OCI-LY7 (cell line): ENCODE measurements at regions not wholly inside any gene's neighbourhood (a gene's known extent, or its start where the extent isn't known, plus 50 kb on each side); places are given as distances from the start of the nearest gene placed in this dataset.

Source experiments
- BruUV-seq: library from RNA; stranded (reverse); fragments of 400-500 nt; replicated peaks from 2 replicates; lab custom pipeline; 2021; lab: Mats Ljungman, UMichigan
- CTCF ChIA-PET: fragments of 300-600 bp; sonication (Branson Sonifier 250); formaldehyde crosslinking; loops from one replicate; lab custom pipeline; 2022; ENCODE audit warnings: antibody characterized with exemption; ENCODE audit not compliant: unreplicated experiment; lab: Charles Lee
- POLR2A ChIA-PET: fragments of 300-600 bp; sonication (Branson Sonifier 250); formaldehyde crosslinking; loops from one replicate; lab custom pipeline; 2022; ENCODE audit warnings: antibody characterized with exemption; lab: Charles Lee
- DNase-seq: peaks from one replicate; pipeline ENCODE4 v3.0.0-alpha.2; 2015; ENCODE audit warnings: low spot score
- H2AFZ ChIP-seq: fragments of 200-600 bp; sonication (generic), shearing (Covaris generic); 2 replicates; pipeline ENCODE4 v1.6.1; 2014; ENCODE audit warnings: mild to moderate bottlenecking, antibody characterized with exemption, low read length, moderate library complexity
- H3K27ac ChIP-seq: fragments of 200-600 bp; sonication (generic); 2 replicates; pipeline ENCODE4 v1.5.1; 2014; ENCODE audit warnings: mixed run types, low read depth, mild to moderate bottlenecking, moderate library complexity, low read length, inconsistent platforms; ENCODE audit not compliant: poor library complexity, severe bottlenecking
- H3K36me3 ChIP-seq: fragments of 200-600 bp; sonication (generic); 2 replicates; pipeline ENCODE4 v1.6.1; 2014; ENCODE audit warnings: mild to moderate bottlenecking, antibody characterized with exemption, low read length, moderate library complexity, mixed read lengths; ENCODE audit not compliant: insufficient read depth
- H3K4me1 ChIP-seq: fragments of 200-600 bp; sonication (generic); 2 replicates; pipeline ENCODE4 v1.5.1; 2014; ENCODE audit warnings: mild to moderate bottlenecking, low read length; ENCODE audit not compliant: insufficient read depth, poor library complexity, severe bottlenecking
- H3K4me2 ChIP-seq: fragments of 200-600 bp; sonication (generic); 2 replicates; pipeline ENCODE4 v1.6.1; 2014; ENCODE audit warnings: mild to moderate bottlenecking, low read length
- H3K4me3 ChIP-seq: fragments of 200-600 bp; sonication (generic); 2 replicates; pipeline ENCODE4 v1.5.1; 2014; ENCODE audit warnings: mild to moderate bottlenecking, low read depth, low read length; ENCODE audit not compliant: poor library complexity, severe bottlenecking
- H3K79me2 ChIP-seq: fragments of 200-600 bp; sonication (generic); 2 replicates; pipeline ENCODE4 v1.6.1; 2016; ENCODE audit warnings: low read depth, mild to moderate bottlenecking, low read length, moderate library complexity, mixed read lengths; ENCODE audit not compliant: insufficient read depth
- H3K9me2 ChIP-seq: fragments of 200-600 bp; sonication (generic); 2 replicates; pipeline ENCODE4 v1.6.1; 2016; ENCODE audit warnings: mild to moderate bottlenecking, low read length, mixed read lengths; ENCODE audit not compliant: insufficient read depth
- H3K9me3 ChIP-seq: fragments of 200-600 bp; sonication (generic); 2 replicates; pipeline ENCODE4 v1.6.1; 2014; ENCODE audit warnings: mild to moderate bottlenecking, mixed run types, low read length, mixed read lengths
- H4K20me1 ChIP-seq: fragments of 200-600 bp; sonication (generic); 2 replicates; pipeline ENCODE4 v1.6.1; 2014; ENCODE audit warnings: mild to moderate bottlenecking, antibody characterized with exemption, low read length, moderate library complexity, mixed read lengths; ENCODE audit not compliant: insufficient read depth
- CTCF ChIP-seq: fragments of 200-600 bp; sonication (generic); conservative IDR thresholded peaks from 2 replicates; pipeline ENCODE4 v1.5.1; 2014; ENCODE audit warnings: mild to moderate bottlenecking, antibody characterized with exemption, low read length, moderate library complexity, mixed read lengths
- EZH2phosphoT487 ChIP-seq: fragments of 200-600 bp; sonication (generic); IDR thresholded peaks from 2 replicates; pipeline ENCODE4 v1.6.1; 2018; ENCODE audit warnings: low read depth, borderline replicate concordance, mild to moderate bottlenecking, mixed run types, antibody characterized with exemption, low read length, moderate library complexity, mixed read lengths
- intact Hi-C: fragments of 100-400 bp; cut with micrococcal nuclease; formaldehyde crosslinking; loops from one replicate; pipeline ENCODE4 v1.10.0; 2022; ENCODE audit not compliant: unreplicated experiment

GRCh38 chr6:169831450-169832246, 80.2 kb downstream of the ERMARD start:
- intact Hi-C loops, result loop anchor here (1.0 to 5.0 kb wide), 6 partner anchors 41 to 686 kb away; partner anchors contain the start of gene DLL1
- Histone ChIP-seq H3K9me2 (no peaks in the 10 kb centered on the region), H4K20me1 (no peaks in the 10 kb centered on the region), H3K27ac (no peak overlapping the region), H3K79me2 (no peaks in the 10 kb centered on the region), H2AFZ (no peak overlapping the region), H3K36me3 (no peaks in the 10 kb centered on the region), H3K4me3 (no peak overlapping the region), H3K9me3 (no peaks in the 10 kb centered on the region), H3K4me1 (peaks cover 3% of the 10 kb centered on the region), H3K4me2 (no peak overlapping the region)
- peak; percentile 66 for DNase-seq
- POLR2A ChIA-PET, result interaction anchor here (0.5 to 1.3 kb wide), 4 partner anchors 27 to 400 kb away, joined by 3 to 5 read pairs (median 3); no protein-coding TSS in a partner anchor
- no TSS peak for BruUV-seq
- CTCF ChIA-PET, result interaction anchor here (0.5 to 1.5 kb wide), 6 partner anchors 28 to 500 kb away, joined by 3 to 5 read pairs (median 3); partner anchors contain the start of gene DLL1
- peak; percentile 93 for TF ChIP-seq CTCF
- no peak for TF ChIP-seq EZH2phosphoT487
